ENCODE measurements at regions not wholly inside any gene's neighbourhood (a gene's known extent, or its start where the extent isn't known, plus 50 kb on each side); places are given as distances from the start of the nearest gene placed in this dataset.

- H3K79me2 ChIP-seq (ENCODE audit: insufficient read depth, low read length) = no peaks in the 10 kb centered on the region
- CTCF ChIA-PET (ENCODE audit: low intra/inter-chr PET ratio, low total read pairs) = no interaction called here
- POLR2A ChIA-PET = no interaction called here
- H3K9me3 ChIP-seq (ENCODE audit: low read length) = no peaks in the 10 kb centered on the region
- intact Hi-C loops (cut with micrococcal nuclease; ENCODE audit: unreplicated experiment) (no loop called here), in situ Hi-C loops (cut with HindIII; ENCODE audit: extremely low pct_ligation_motif_present, low pct_unique_long_range_greater_than_20kb) (no loop called here)
- no peak overlapping the region for H3K4me3 ChIP-seq (replicated peaks in 1 of 3; ENCODE audit: insufficient read depth in 1 of 3, low read depth in 2 of 3, low read length in 3 of 3)
- no peak for ATAC-seq
- no peak overlapping the region for H3K4me2 ChIP-seq (ENCODE audit: low read depth, low read length)
- no peaks in the 10 kb centered on the region for H3K4me1 ChIP-seq (ENCODE audit: insufficient read depth, low read length)
- 25% methylated on average over 2 of the region's 2 CpGs for WGBS (ENCODE audit: low lambda C conversion rate)
- FAIRE-seq = no peak
- H2AFZ ChIP-seq (ENCODE audit: low read length) = no peak overlapping the region
- no peak overlapping the region for H3K9ac ChIP-seq (ENCODE audit: insufficient read depth, low read depth, low read length)
- no peaks in the 10 kb centered on the region for H4K20me1 ChIP-seq (ENCODE audit: insufficient read depth, low read length)
- no peaks in the 10 kb centered on the region for H3K36me3 ChIP-seq (replicated peaks in 1 of 2; ENCODE audit: control insufficient read depth in 1 of 2, insufficient read depth in 2 of 2, low read length in 2 of 2)
- no TSS peak for BruUV-seq (replicated peaks)
- no peak overlapping the region for H3K27ac ChIP-seq (ENCODE audit: extremely low read length, insufficient read depth, low read length)
- DNase-seq (ENCODE audit: low spot score) = no peak
- peaks cover 0 to 6% of the 10 kb centered on the region in 2 experiments; a peak in 1 of 5 replicates for H3K27me3 ChIP-seq (ENCODE audit: control insufficient read depth in 1 of 2, insufficient read depth in 2 of 2, low read length in 2 of 2)
- TF ChIP-seq ZFP82 (CRISPR knock-in tag; IDR thresholded peaks at IDR 0.05; ENCODE audit: borderline replicate concordance) (no peak), ONECUT2 (CRISPR knock-in tag; IDR thresholded peaks at IDR 0.05) (no peak), SIX4 (CRISPR knock-in tag; IDR thresholded peaks at IDR 0.05) (no peak), ZNF761 (CRISPR knock-in tag; conservative IDR thresholded peaks at IDR 0.05) (no peak), MED1 (CRISPR knock-in tag; IDR thresholded peaks at IDR 0.05) (no peak), THRA (CRISPR knock-in tag; IDR thresholded peaks at IDR 0.05; ENCODE audit: borderline replicate concordance) (no peak), ZSCAN31 (CRISPR knock-in tag; IDR thresholded peaks at IDR 0.05; ENCODE audit: low read depth) (no peak), MAZ (IDR thresholded peaks at IDR 0.05; ENCODE audit: borderline replicate concordance, low read depth, low read length) (no peak), MAZ (CRISPR knock-in tag; IDR thresholded peaks at IDR 0.05; ENCODE audit: low read depth) (no peak), BRF2 (CRISPR knock-in tag; IDR thresholded peaks at IDR 0.05) (no peak), MZF1 (CRISPR knock-in tag; IDR thresholded peaks at IDR 0.05; ENCODE audit: borderline replicate concordance) (no peak), REXO4 (CRISPR knock-in tag; IDR thresholded peaks at IDR 0.05; ENCODE audit: borderline replicate concordance) (no peak), PRDM10 (CRISPR knock-in tag; IDR thresholded peaks at IDR 0.05; ENCODE audit: low read depth) (no peak), ZNF280D (CRISPR knock-in tag; IDR thresholded peaks at IDR 0.05) (no peak), ZMAT5 (CRISPR knock-in tag; IDR thresholded peaks at IDR 0.05; ENCODE audit: borderline replicate concordance, low read depth) (no peak)
Observed at GRCh38 chr11:45345491-45345890, 59.4 kb upstream of the SYT13 start.
